ENCODE measurements at regions not wholly inside any gene's neighbourhood (a gene's known extent, or its start where the extent isn't known, plus 50 kb on each side); places are given as distances from the start of the nearest gene placed in this dataset.
A peak's percentile ranks its signal among the peaks of the same experiment; 100 is the strongest.

- peak; percentile 54 for DNase-seq
These were observed 96.3 kb upstream of the NOCT start for GRCh38 chr4:138919094-138919936.

- no peak for DNase-seq
These were observed 97.3 kb upstream of the NOCT start for GRCh38 chr4:138918169-138918869.

GRCh38 chr4:138916763-138917162 lies 98.8 kb upstream of the NOCT start:
- DNase-seq = no peak

GRCh38 chr4:138915756-138916155 lies 99.8 kb upstream of the NOCT start:
- DNase-seq = no peak

GRCh38 chr4:138912704-138913340 lies 102.8 kb upstream of the NOCT start:
- DNase-seq = no peak

- DNase-seq = peak; percentile 82
These were observed 103.5 kb upstream of the NOCT start for GRCh38 chr4:138911909-138912703.

- peak; percentile 67 for DNase-seq
These were observed 104.7 kb upstream of the NOCT start for GRCh38 chr4:138910914-138911336.

- DNase-seq = peak; percentile 84
These were observed 105.2 kb upstream of the NOCT start for GRCh38 chr4:138910195-138910913.

GRCh38 chr4:138909587-138909986 lies 106.0 kb upstream of the NOCT start:
- DNase-seq = no peak

- no peak for DNase-seq
These were observed 107.4 kb upstream of the NOCT start for GRCh38 chr4:138908134-138908533.

- DNase-seq = no peak
These were observed 108.4 kb upstream of the NOCT start for GRCh38 chr4:138907174-138907573.

GRCh38 chr4:138904793-138905192 lies 110.8 kb upstream of the NOCT start:
- DNase-seq = no peak

GRCh38 chr4:138903185-138903584 lies 112.4 kb upstream of the NOCT start:
- no peak for DNase-seq

GRCh38 chr4:138902705-138903104 lies 112.9 kb upstream of the NOCT start:
- DNase-seq = no peak

- DNase-seq = no peak
These were observed 114.4 kb upstream of the NOCT start for GRCh38 chr4:138901177-138901576.

GRCh38 chr4:138899999-138900398 lies 115.6 kb upstream of the NOCT start:
- DNase-seq = no peak

- peak; percentile 49 for DNase-seq
These were observed 117.3 kb upstream of the NOCT start for GRCh38 chr4:138898282-138898681.

GRCh38 chr4:138897811-138898226 lies 117.8 kb upstream of the NOCT start:
- DNase-seq = peak; percentile 49

- DNase-seq = no peak
These were observed 120.9 kb upstream of the NOCT start for GRCh38 chr4:138894709-138895108.

GRCh38 chr4:138894011-138894410 lies 121.6 kb upstream of the NOCT start:
- no peak for DNase-seq

- DNase-seq = no peak
These were observed 122.8 kb upstream of the NOCT start for GRCh38 chr4:138892483-138893407.

All from NCI-H1105 (cell line).